Osteoblast (primary cell): ENCODE measurements at regions not wholly inside any gene's neighbourhood (a gene's known extent, or its start where the extent isn't known, plus 50 kb on each side); places are given as distances from the start of the nearest gene placed in this dataset.

Source experiments
- DNase-seq: peaks from one replicate; pipeline ENCODE4 v3.0.0; 2011; ENCODE audit warnings: low spot score, mixed read lengths; ENCODE audit not compliant: insufficient read length; ENCODE audit errors: missing footprints
- H2AFZ ChIP-seq: 2 replicates; pipeline ENCODE4 v1.6.0; 2011; ENCODE audit warnings: mild to moderate bottlenecking, low read length
- H3K27ac ChIP-seq: 2 replicates; pipeline ENCODE4 v1.5.1; 2011; ENCODE audit warnings: mild to moderate bottlenecking, low read depth, low read length, moderate library complexity
- H3K27me3 ChIP-seq: 2 replicates; pipeline ENCODE4 v1.6.0; 2012; ENCODE audit warnings: mild to moderate bottlenecking, control low read depth, inconsistent platforms, low read length, moderate library complexity; ENCODE audit not compliant: insufficient read depth
- H3K36me3 ChIP-seq: 2 replicates; pipeline ENCODE4 v1.5.1; 2011; ENCODE audit warnings: mild to moderate bottlenecking, low read length, control low read depth, moderate library complexity; ENCODE audit not compliant: insufficient read depth
- H3K4me1 ChIP-seq: 2 replicates; pipeline ENCODE4 v1.5.1; 2011; ENCODE audit warnings: mild to moderate bottlenecking, low read length, control low read depth, moderate library complexity; ENCODE audit not compliant: insufficient read depth
- H3K4me2 ChIP-seq: 2 replicates; pipeline ENCODE4 v1.6.0; 2011; ENCODE audit warnings: mild to moderate bottlenecking, low read length; ENCODE audit not compliant: insufficient read depth
- H3K4me3 ChIP-seq: fragments of 200-600 bp; sonication (generic); 3 replicates; pipeline ENCODE4 v1.5.1; 2012; ENCODE audit warnings: mild to moderate bottlenecking, low read length, inconsistent platforms; ENCODE audit not compliant: insufficient read depth
- H3K79me2 ChIP-seq: 2 replicates; pipeline ENCODE4 v1.6.0; 2012; ENCODE audit warnings: mild to moderate bottlenecking, low read length, control low read depth, inconsistent platforms; ENCODE audit not compliant: insufficient read depth
- H3K9me3 ChIP-seq: 2 replicates; pipeline ENCODE4 v1.5.1; 2011; ENCODE audit warnings: low read depth, low read length, control low read depth
- H4K20me1 ChIP-seq: 2 replicates; pipeline ENCODE4 v1.6.0; 2012; ENCODE audit warnings: mild to moderate bottlenecking, low read length, control low read depth; ENCODE audit not compliant: insufficient read depth
- TF ChIP-seq, protein P1 (sequence below): IDR thresholded peaks from 2 replicates; pipeline ENCODE4 v1.5.1; 2011; ENCODE audit warnings: mild to moderate bottlenecking, low read depth, low read length, moderate library complexity; ENCODE audit errors: extremely low read depth

DNA sequence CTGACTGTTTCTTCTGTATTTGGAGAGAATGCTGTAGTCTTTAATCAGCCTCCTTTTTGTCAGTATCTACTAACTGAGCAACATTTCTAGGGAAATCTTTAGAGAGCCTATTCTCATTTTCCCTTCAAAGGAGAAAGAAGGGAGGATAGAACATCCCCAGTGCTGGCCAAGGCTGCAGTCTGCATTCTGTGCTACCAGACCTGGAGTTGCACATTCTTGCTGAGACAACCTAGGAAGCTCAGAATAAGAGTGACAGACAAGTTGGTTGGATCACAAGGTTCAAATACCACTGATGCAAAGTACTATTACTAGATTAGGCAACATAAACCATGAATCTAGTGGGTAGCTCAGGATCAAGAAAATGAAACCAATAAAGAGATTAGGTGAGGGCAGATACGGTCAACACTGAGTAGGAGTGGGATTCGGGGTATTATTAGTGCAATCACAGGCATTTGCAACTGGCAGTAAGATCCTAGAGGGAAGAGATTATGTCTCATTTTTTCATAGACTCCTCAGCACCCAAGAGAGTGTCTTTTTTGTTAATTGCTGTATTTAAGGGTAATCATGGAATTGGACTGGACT lies 213.5 kb upstream of the FAM83B start:
- H3K4me2 ChIP-seq, result no peak overlapping the region

DNA sequence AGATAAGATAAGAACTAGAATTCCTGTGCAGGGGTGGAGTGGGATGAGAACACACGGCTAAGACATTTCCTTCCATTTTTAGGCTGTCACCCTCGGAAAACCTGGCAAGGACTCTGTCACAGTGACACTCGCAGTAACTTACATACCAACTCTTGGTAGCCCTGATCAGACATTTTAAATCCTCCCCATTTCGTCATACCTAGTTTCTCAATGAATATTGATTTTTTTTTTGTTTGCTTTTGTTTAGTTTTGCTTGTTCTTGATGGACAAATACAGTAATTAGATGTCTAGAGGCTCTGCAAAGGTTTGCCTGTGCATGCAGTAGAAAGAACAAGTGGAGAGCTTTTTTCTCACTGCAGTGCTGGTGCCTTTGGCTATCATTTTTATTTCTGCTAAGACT lies 213.0 kb upstream of the FAM83B start:
- Histone ChIP-seq H3K27ac (no peak overlapping the region), H3K9me3 (no peaks in the 10 kb centered on the region), H3K4me1 (no peaks in the 10 kb centered on the region), H3K4me3 (no peak overlapping the region), H3K4me2 (no peak overlapping the region), H3K36me3 (no peaks in the 10 kb centered on the region), H3K27me3 (no peaks in the 10 kb centered on the region), H4K20me1 (no peaks in the 10 kb centered on the region), H3K79me2 (no peaks in the 10 kb centered on the region), H2AFZ (no peak overlapping the region)
- TF ChIP-seq, protein P1, sequence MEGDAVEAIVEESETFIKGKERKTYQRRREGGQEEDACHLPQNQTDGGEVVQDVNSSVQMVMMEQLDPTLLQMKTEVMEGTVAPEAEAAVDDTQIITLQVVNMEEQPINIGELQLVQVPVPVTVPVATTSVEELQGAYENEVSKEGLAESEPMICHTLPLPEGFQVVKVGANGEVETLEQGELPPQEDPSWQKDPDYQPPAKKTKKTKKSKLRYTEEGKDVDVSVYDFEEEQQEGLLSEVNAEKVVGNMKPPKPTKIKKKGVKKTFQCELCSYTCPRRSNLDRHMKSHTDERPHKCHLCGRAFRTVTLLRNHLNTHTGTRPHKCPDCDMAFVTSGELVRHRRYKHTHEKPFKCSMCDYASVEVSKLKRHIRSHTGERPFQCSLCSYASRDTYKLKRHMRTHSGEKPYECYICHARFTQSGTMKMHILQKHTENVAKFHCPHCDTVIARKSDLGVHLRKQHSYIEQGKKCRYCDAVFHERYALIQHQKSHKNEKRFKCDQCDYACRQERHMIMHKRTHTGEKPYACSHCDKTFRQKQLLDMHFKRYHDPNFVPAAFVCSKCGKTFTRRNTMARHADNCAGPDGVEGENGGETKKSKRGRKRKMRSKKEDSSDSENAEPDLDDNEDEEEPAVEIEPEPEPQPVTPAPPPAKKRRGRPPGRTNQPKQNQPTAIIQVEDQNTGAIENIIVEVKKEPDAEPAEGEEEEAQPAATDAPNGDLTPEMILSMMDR, result no peak
- no peak for DNase-seq

More for the DNA sequence above, 213.5 kb upstream of the FAM83B start:
- Histone ChIP-seq H3K4me1 (no peaks in the 10 kb centered on the region), H4K20me1 (no peaks in the 10 kb centered on the region), H3K36me3 (no peaks in the 10 kb centered on the region), H3K9me3 (no peaks in the 10 kb centered on the region), H2AFZ (no peak overlapping the region), H3K27me3 (no peaks in the 10 kb centered on the region), H3K79me2 (no peaks in the 10 kb centered on the region), H3K27ac (no peak overlapping the region), H3K4me3 (no peak overlapping the region)
- DNase-seq, result no peak
- TF ChIP-seq, protein P1, result no peak

DNA sequence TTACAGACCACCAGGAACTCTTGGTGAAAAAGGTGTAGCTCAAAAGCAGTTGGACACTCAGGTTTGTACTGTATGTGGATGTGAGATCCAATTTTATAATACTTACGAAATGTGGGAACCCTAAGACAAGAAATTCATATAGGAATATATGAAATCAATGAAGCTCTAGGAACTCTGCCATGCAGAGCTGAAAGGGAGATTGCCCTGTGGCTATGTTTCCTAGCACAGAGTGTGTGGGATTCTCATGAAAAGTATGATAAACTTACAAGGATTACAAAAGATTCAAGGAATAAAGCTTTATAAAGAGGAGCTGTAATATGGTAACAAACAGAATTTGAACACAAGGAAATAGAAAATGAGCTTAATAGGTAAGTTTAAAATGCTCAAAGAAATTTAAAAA lies 205.7 kb upstream of the FAM83B start:
- no peak for DNase-seq
- TF ChIP-seq, protein P1, result no peak
- Histone ChIP-seq H2AFZ (no peak overlapping the region), H3K27me3 (no peaks in the 10 kb centered on the region), H3K4me3 (no peak overlapping the region), H3K79me2 (no peaks in the 10 kb centered on the region), H3K9me3 (no peaks in the 10 kb centered on the region), H3K27ac (no peak overlapping the region), H3K36me3 (no peaks in the 10 kb centered on the region), H3K4me2 (no peak overlapping the region), H4K20me1 (no peaks in the 10 kb centered on the region), H3K4me1 (peaks cover 3% of the 10 kb centered on the region)

DNA sequence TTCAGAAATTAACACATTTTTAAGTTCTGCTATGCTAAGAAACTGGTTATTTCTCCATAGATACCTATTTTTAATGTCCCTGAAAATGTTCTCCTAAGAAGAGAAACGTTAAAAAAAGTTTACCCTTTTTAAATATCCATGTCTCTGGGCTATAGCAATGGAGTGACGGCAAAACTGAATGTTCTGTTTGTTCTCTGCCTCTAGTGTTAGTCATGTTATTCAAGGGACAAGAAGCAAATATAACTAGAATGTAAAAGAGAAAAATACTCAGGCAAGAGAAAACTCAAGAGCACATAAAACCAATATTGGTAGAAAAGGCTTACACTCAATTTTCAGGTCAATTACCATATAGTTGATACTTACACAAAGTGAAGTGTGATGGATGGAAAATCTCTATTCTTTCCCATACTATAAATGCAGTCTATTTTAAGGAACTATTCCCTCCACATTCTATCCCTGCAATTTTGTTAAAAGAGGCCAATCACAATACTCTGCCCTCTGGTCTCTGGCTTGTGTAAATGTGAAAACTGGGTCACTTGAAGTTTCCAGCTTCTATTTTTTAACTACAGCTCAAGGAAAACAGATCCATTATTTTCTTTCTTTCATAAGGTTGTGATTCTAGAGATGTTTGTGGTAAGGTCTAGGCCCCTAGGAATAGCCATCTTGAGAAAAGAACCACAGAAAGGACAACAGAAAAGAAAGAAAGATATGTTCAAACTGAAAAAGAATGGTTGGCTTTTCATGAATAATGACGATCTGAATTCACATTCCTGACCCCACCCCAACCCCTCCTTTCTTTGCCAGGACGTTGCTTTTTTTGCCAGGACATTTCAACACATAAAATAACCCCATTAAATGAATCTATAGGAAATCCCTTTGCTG lies 200.3 kb upstream of the FAM83B start:
- DNase-seq, result no peak
- Histone ChIP-seq H3K4me1 (peaks cover 11% of the 10 kb centered on the region), H3K27ac (peak overlapping the region; percentile 59), H3K36me3 (no peaks in the 10 kb centered on the region), H3K4me3 (peak overlapping the region; percentile 39), H4K20me1 (no peaks in the 10 kb centered on the region), H2AFZ (peak overlapping the region; percentile 67), H3K27me3 (no peaks in the 10 kb centered on the region), H3K79me2 (no peaks in the 10 kb centered on the region), H3K4me2 (peak overlapping the region; percentile 44), H3K9me3 (no peaks in the 10 kb centered on the region)
- TF ChIP-seq, protein P1, result no peak
